IgD-negative memory B cell (primary cell): ENCODE measurements at regions not wholly inside any gene's neighbourhood (a gene's known extent, or its start where the extent isn't known, plus 50 kb on each side); places are given as distances from the start of the nearest gene placed in this dataset.

Source experiments
- H3K27ac Mint-ChIP-seq, 3 donors: one replicate each; pipeline ENCODE4 v1.8.0; 2020 to 2022; ENCODE audit warnings: mild to moderate bottlenecking in 3 of 3, mixed read lengths in 3 of 3, moderate library complexity in 1 of 3
- H3K27me3 Mint-ChIP-seq: one replicate; pipeline ENCODE4 v1.8.0; 2021; ENCODE audit warnings: mixed read lengths
- H3K36me3 Mint-ChIP-seq: one replicate; pipeline ENCODE4 v1.8.0; 2020; ENCODE audit warnings: mild to moderate bottlenecking, mixed read lengths
- H3K4me1 Mint-ChIP-seq, 3 donors: one replicate each; pipeline ENCODE4 v1.8.0; 2020 to 2022; ENCODE audit warnings: mixed read lengths in 3 of 3, mild to moderate bottlenecking in 1 of 3
- H3K4me3 Mint-ChIP-seq, 4 donors: one replicate each; pipeline ENCODE4 v1.8.0; 2020 to 2022; ENCODE audit warnings: mild to moderate bottlenecking in 4 of 4, mixed read lengths in 4 of 4, moderate library complexity in 3 of 4
- H3K9me3 Mint-ChIP-seq, 3 donors: one replicate each; pipeline ENCODE4 v1.8.0; 2020 to 2021; ENCODE audit warnings: mixed read lengths in 3 of 3, mild to moderate bottlenecking in 1 of 3

GRCh38 chr16:79909571-79909970 lies 309.0 kb upstream of the MAF start:
- H3K9me3 Mint-ChIP-seq, result peaks cover 0 to under 1% (median 0%) of the 10 kb centered on the region in 3 donors
- H3K4me3 Mint-ChIP-seq, result no peak overlapping the region
- no peak overlapping the region for H3K27ac Mint-ChIP-seq
- no peaks in the 10 kb centered on the region for H3K27me3 Mint-ChIP-seq
- H3K36me3 Mint-ChIP-seq, result no peaks in the 10 kb centered on the region
- no peaks in the 10 kb centered on the region for H3K4me1 Mint-ChIP-seq

- Mint-ChIP-seq H3K27me3 (no peaks in the 10 kb centered on the region), H3K9me3 (peaks cover 0 to 4% (median 0%) of the 10 kb centered on the region in 3 donors), H3K27ac (no peak overlapping the region), H3K4me1 (no peaks in the 10 kb centered on the region), H3K36me3 (no peaks in the 10 kb centered on the region), H3K4me3 (no peak overlapping the region)
Measured at GRCh38 chr16:79903471-79903870, 302.9 kb upstream of the MAF start.

GRCh38 chr16:79902351-79902750 lies 301.8 kb upstream of the MAF start:
- Mint-ChIP-seq H3K4me1 (no peaks in the 10 kb centered on the region), H3K4me3 (no peak overlapping the region), H3K27me3 (peaks cover 4% of the 10 kb centered on the region)

GRCh38 chr16:79901522-79901921 lies 301.0 kb upstream of the MAF start:
- Mint-ChIP-seq H3K9me3 (peaks cover 0 to 4% (median 0%) of the 10 kb centered on the region in 3 donors), H3K27me3 (peaks cover 4% of the 10 kb centered on the region), H3K36me3 (no peaks in the 10 kb centered on the region), H3K4me3 (no peak overlapping the region), H3K27ac (peak overlapping the region in 1 of 3 donors; percentile 83), H3K4me1 (no peaks in the 10 kb centered on the region)

More at GRCh38 chr16:79902351-79902750, 301.8 kb upstream of the MAF start:
- H3K27ac Mint-ChIP-seq, result no peak overlapping the region
- H3K9me3 Mint-ChIP-seq, result peaks cover 0 to 4% (median 0%) of the 10 kb centered on the region in 3 donors
- no peaks in the 10 kb centered on the region for H3K36me3 Mint-ChIP-seq

- no peak overlapping the region for H3K4me3 Mint-ChIP-seq
- H3K4me1 Mint-ChIP-seq, result no peaks in the 10 kb centered on the region
- H3K27ac Mint-ChIP-seq, result no peak overlapping the region
- H3K27me3 Mint-ChIP-seq, result peaks cover 6% of the 10 kb centered on the region
- H3K36me3 Mint-ChIP-seq, result no peaks in the 10 kb centered on the region
- peaks cover 0 to 4% (median 0%) of the 10 kb centered on the region in 3 donors for H3K9me3 Mint-ChIP-seq
Measured at GRCh38 chr16:79899716-79900115, 299.2 kb upstream of the MAF start.

- no peak overlapping the region for H3K4me3 Mint-ChIP-seq
- H3K9me3 Mint-ChIP-seq, result peaks cover 0 to 6% (median 0%) of the 10 kb centered on the region in 3 donors
- no peaks in the 10 kb centered on the region for H3K36me3 Mint-ChIP-seq
- H3K27me3 Mint-ChIP-seq, result peaks cover 6% of the 10 kb centered on the region
- no peak overlapping the region for H3K27ac Mint-ChIP-seq
- H3K4me1 Mint-ChIP-seq, result no peaks in the 10 kb centered on the region
Measured at GRCh38 chr16:79899316-79899715, 298.8 kb upstream of the MAF start.

GRCh38 chr16:79898703-79899102 lies 298.2 kb upstream of the MAF start:
- Mint-ChIP-seq H3K9me3 (peaks cover 0 to 6% (median 0%) of the 10 kb centered on the region in 3 donors), H3K4me1 (no peaks in the 10 kb centered on the region), H3K27ac (no peak overlapping the region), H3K4me3 (no peak overlapping the region), H3K27me3 (peaks cover 6% of the 10 kb centered on the region), H3K36me3 (no peaks in the 10 kb centered on the region)

- Mint-ChIP-seq H3K27ac (peak overlapping the region in 1 of 3 donors; percentile 27), H3K4me3 (no peak overlapping the region), H3K27me3 (peaks cover 6% of the 10 kb centered on the region), H3K36me3 (no peaks in the 10 kb centered on the region), H3K4me1 (no peaks in the 10 kb centered on the region), H3K9me3 (peaks cover 0 to 6% (median 0%) of the 10 kb centered on the region in 3 donors)
Measured at GRCh38 chr16:79897453-79898146, 297.1 kb upstream of the MAF start.

GRCh38 chr16:79897104-79897452 lies 296.5 kb upstream of the MAF start:
- Mint-ChIP-seq H3K4me1 (no peaks in the 10 kb centered on the region), H3K36me3 (no peaks in the 10 kb centered on the region), H3K9me3 (peaks cover 0 to 6% (median 0%) of the 10 kb centered on the region in 3 donors), H3K27me3 (peaks cover 6% of the 10 kb centered on the region), H3K4me3 (no peak overlapping the region), H3K27ac (no peak overlapping the region)

- peaks cover 0 to 6% (median 0%) of the 10 kb centered on the region in 3 donors for H3K9me3 Mint-ChIP-seq
- no peaks in the 10 kb centered on the region for H3K36me3 Mint-ChIP-seq
- peaks cover 6% of the 10 kb centered on the region for H3K27me3 Mint-ChIP-seq
- no peak overlapping the region for H3K27ac Mint-ChIP-seq
- no peaks in the 10 kb centered on the region for H3K4me1 Mint-ChIP-seq
- no peak overlapping the region for H3K4me3 Mint-ChIP-seq
Measured at GRCh38 chr16:79895917-79896203, 295.3 kb upstream of the MAF start.

GRCh38 chr16:79895053-79895916 lies 294.7 kb upstream of the MAF start:
- Mint-ChIP-seq H3K9me3 (peaks cover 0 to 4% (median 0%) of the 10 kb centered on the region in 3 donors), H3K4me1 (no peaks in the 10 kb centered on the region), H3K27ac (no peak overlapping the region), H3K4me3 (no peak overlapping the region), H3K27me3 (peaks cover 6% of the 10 kb centered on the region), H3K36me3 (no peaks in the 10 kb centered on the region)

GRCh38 chr16:79893445-79893844 lies 292.9 kb upstream of the MAF start:
- H3K4me1 Mint-ChIP-seq, result no peaks in the 10 kb centered on the region
- H3K27ac Mint-ChIP-seq, result no peak overlapping the region
- no peaks in the 10 kb centered on the region for H3K36me3 Mint-ChIP-seq
- H3K4me3 Mint-ChIP-seq, result no peak overlapping the region
- H3K27me3 Mint-ChIP-seq, result peaks cover 6% of the 10 kb centered on the region
- H3K9me3 Mint-ChIP-seq, result peaks cover 0 to 2% (median 0%) of the 10 kb centered on the region in 3 donors

- H3K4me3 Mint-ChIP-seq, result no peak overlapping the region
Measured at GRCh38 chr16:79892278-79892677, 291.7 kb upstream of the MAF start.

GRCh38 chr16:79891458-79891857 lies 290.9 kb upstream of the MAF start:
- no peaks in the 10 kb centered on the region for H3K36me3 Mint-ChIP-seq
- H3K4me1 Mint-ChIP-seq, result no peaks in the 10 kb centered on the region
- H3K9me3 Mint-ChIP-seq, result peaks cover 0 to 2% (median 0%) of the 10 kb centered on the region in 3 donors
- peaks cover 3% of the 10 kb centered on the region for H3K27me3 Mint-ChIP-seq
- H3K27ac Mint-ChIP-seq, result no peak overlapping the region
- no peak overlapping the region for H3K4me3 Mint-ChIP-seq

More at GRCh38 chr16:79892278-79892677, 291.7 kb upstream of the MAF start:
- H3K36me3 Mint-ChIP-seq, result no peaks in the 10 kb centered on the region
- no peaks in the 10 kb centered on the region for H3K4me1 Mint-ChIP-seq
- H3K27me3 Mint-ChIP-seq, result peaks cover 3% of the 10 kb centered on the region
- H3K9me3 Mint-ChIP-seq, result peaks cover 0 to 2% (median 0%) of the 10 kb centered on the region in 3 donors
- no peak overlapping the region for H3K27ac Mint-ChIP-seq

GRCh38 chr16:79887541-79888540 lies 287.3 kb upstream of the MAF start:
- H3K27ac Mint-ChIP-seq, result no peak overlapping the region
- no peak overlapping the region for H3K4me3 Mint-ChIP-seq
- H3K9me3 Mint-ChIP-seq, result peaks cover 0 to 2% (median 0%) of the 10 kb centered on the region in 3 donors
- no peaks in the 10 kb centered on the region for H3K36me3 Mint-ChIP-seq
- no peaks in the 10 kb centered on the region for H3K27me3 Mint-ChIP-seq
- H3K4me1 Mint-ChIP-seq, result no peaks in the 10 kb centered on the region
